NCI-H69 (cell line): ENCODE measurements at regions not wholly inside any gene's neighbourhood (a gene's known extent, or its start where the extent isn't known, plus 50 kb on each side); places are given as distances from the start of the nearest gene placed in this dataset.

Experiments
- DNase-seq: peaks from one replicate; lab custom pipeline; 2025; lab: John Stamatoyannopoulos, UW

DNA sequence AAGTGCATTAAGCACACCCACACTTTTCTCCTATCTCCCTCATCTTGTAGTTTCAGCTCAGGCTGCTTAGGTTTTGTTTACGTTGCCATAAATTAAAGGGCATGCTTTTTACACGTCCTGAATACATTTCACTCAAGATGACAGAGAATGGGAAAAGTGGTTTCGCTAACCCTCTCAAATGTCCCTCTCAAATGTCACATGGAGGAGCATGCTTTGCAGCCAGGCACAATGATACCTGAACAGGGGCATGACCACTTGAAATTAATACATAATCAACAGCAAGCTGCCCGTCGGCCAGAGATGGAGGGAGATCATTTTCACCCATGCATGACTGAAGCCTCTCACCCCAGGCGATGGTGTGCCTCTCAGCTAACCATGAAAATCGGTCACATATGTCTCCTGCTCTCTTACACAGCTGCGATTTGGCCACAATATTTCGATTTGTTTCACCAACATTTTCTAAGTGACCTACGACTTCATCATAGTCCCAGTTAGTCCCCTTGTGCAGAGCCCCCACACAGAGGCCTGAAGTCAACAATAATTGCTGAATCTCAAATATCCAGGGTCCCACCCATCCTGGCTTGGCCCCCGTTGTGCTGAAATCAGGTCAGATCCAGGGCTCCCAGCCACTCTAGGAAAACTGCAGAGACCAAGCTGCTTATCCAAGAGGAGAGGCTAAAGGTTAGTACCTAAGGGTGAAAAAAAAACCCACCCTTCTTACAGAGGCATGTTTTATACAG, 373.9 kb upstream of the NFE2L3 start:
- DNase-seq, result peak; percentile 90

DNA sequence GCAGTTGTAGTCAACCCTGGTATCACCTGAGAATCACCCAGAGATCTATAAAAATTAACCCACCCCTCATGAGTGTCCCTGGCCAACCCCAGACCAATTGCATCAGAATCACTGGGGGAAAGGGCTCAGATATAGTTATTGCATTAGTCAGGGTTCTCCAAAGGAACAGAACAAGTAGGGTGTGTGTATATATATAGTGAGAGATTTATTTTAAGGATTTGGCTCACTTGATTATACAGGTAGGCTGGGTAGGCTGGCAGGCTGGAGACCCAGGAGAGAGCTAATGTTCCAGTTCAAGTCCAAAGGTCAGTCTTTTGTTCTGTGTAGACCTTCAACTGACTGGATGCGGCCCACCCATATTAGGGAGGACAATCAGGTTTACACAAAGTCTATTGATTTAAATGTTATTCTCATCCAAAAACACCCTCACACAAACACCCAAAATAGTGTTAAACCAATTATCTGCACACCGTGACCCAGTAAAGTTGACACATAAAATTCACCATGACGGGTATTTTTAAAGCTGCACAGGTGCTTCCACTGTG, 372.9 kb upstream of the NFE2L3 start:
- DNase-seq, result peak; percentile 21

DNA sequence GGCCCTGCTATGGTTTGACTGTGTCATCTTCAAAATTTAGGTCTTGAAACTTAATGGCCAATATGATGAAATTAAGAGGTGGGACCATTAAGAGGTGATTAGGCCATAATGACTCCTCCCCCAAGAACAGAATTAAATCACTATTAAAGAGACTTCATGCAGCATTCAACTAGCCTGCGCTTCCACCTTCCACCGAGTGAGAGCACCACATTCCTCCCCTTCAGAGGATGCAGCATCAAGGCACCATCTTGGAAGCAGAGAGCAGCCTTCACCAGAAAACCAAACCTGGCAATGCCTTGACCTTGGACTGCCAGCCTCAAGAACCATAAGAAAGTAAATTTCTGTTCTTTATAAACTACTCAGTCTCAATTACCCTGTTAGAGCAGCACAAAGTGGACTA, 371.1 kb upstream of the NFE2L3 start:
- DNase-seq, result no peak

DNA sequence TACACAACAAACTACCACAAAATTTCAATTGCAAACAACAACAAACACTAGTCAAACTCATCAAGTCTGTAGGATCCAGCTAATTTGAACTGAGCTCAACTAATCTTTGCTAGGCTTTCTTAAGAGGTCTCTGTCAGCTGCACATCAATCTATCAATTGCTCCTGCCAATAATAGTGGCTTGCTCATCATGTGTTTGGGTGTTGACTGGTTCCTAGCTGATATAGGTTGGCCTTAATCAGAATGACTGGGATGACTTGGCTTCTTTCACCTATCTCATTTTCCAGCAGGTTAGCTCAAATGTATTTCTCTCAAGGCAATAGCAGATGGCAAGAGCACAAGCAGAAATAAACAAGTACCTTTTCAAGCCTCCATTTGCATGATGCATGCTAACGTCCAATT, 370.3 kb upstream of the NFE2L3 start:
- no peak for DNase-seq

DNA sequence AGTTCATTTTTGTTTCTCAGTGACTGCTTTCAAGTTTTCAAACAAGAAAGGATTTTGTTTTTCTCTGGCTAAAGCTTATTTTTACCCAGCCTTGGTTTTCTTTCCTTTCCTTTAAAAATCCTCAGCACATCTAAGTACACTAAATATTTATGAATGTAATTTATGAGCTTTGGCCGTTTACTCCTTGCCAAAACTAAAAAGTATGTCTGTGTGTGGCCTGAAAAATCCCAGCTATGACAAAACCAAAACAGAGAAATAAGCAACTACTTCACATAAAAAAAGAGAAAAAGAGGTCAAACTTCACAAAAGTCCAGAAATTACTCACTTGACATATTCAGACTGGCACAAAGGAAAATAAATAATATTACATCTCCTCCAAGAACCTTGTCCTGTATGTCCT, 365.1 kb upstream of the NFE2L3 start:
- DNase-seq, result no peak

DNA sequence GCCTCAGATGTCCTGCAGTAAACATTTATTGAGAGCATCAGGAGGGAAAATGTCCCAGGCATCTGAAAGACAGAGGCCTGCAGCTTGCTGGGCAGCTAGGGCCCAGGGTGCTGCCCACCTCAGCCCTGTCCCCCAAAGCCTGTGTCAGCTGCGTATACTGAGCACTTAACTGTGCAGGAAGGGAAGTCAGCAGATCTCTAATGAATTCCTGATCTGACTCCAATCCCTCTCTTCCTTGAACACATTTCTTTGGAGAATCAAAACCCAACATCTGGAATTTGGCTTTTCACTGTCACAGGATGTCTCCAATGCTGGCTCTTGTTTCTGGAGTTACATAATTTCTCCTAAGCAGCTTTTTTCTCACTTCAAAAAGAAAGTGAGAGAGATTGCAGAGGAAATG, 364.7 kb upstream of the NFE2L3 start:
- no peak for DNase-seq

DNA sequence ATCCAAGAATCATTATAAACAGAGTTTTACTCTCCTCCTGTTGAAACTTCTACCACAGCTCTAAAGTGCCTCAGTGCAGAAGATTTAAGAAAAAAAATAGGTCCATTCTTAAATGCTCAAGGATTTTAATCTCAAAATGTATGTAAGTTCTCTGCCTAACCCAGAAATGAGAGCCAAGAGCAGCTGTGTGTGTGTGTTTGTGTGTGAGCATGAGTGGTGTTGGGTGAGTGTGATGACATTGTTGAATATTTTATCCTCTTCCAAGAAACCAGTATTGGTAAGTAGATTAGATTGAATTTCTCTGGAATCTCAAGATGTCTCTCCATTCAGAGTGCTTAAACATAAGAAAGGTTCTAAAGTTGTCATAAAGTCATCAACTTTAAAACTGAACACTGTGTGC, 363.6 kb upstream of the NFE2L3 start:
- no peak for DNase-seq

DNA sequence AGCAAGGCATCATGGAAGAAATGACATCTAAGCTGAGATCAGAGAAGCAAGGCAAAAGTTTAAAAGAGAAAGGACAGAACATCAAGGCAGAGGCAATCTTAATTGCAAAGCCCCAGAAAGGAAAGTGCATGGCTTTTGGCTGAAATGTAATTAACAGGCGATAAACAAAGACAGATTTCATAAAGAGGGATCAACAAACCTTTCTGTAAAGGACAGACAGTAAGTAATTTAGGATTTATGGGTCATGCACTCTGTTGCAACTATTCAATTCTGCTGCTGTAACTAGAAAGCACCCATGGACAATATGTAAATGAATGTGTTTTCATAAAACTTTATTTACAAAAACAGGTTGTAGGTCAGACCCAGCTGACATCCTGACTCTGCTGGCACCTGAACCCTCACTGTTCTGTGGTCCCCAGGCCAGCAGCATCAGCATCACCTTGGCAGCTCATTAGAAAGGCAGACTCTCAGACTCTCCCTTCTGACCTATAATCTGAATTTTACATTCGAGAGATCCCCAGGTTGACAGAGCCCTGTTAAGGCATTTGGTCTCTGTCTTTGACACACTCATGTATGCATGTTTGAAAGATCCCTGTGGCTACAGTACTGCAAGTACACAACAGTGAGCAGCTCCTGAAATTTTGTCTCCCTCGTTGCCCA, 362.9 kb upstream of the NFE2L3 start:
- no peak for DNase-seq

DNA sequence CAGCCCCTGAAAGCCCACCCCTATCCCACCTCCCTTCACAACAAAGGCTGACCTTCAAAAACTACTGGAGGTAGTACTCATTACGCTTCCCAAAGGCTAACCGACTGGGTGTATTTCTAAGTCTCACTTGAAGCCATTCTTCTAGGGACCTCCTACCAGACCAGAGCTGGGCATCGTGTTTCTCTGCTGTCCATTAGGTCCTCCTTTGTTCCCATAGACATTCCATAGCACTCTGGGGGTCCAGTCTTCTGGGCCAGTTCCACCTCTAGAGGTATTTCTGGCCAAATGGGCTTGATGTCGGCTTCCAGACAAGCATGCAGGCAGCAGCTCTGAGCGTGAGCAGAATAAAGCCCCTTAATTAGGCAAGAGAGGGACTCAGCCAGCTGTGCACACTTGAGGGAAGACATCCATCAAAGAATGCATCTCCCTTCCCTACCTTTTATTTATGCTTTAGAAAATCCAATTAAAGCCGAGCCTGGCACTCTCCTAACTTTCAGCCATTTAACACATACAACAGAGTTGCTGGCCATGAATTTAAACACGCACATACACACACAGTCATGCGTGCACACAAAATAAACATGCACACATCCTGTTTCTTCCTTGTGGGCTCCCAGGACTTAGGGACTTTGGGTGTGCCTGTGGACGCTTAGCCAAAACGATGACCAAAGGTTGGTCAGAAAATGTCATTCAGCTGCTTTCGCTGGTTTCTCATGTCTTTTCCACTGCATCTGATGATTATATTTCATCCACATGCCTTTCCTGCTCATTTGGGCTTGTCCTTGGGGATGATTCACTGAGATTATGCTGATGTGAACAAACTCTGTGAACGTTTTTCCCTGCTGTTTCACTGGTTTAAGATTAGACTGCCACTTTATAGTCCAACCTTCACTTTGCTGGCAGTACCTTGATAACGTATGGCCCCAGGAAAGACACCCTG, 362.0 kb upstream of the NFE2L3 start:
- peak; percentile 58 for DNase-seq

DNA sequence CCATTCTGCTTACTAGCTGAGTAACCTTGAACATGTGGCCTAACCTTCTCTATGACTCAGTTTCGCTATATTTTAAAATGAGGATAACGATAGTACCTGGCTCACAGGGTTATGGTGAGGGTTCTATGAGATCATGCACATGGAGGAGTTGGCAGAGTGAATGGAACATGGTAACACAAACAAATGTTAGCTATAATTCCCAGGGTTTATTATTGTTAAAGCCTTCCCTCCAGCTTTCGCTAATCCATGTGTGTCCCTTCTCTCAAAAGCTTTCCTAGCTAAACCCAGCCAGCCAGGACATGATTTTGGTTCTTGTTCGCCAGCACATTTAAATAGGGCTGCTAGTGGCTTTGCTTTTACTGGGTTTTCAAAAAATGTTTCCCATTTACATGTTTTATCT, 361.0 kb upstream of the NFE2L3 start:
- no peak for DNase-seq

DNA sequence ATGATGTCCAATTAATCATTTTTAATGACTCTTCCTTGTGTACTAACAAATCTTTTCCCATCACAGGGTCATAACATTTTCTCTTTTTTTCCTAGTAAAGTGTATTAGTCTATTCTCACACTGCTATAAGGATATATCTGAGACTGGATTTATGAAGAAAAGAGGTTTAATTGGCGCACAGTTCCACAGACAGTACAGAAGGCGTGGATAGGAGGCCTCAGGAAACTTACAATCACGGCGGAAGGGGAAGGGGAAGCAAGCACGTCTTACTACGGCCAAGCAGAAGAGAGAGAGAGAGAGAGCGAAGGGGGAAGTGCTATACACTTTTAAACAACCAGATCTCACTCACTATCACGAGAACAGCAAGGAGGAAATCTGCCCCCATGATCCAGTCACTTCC, 359.4 kb upstream of the NFE2L3 start:
- no peak for DNase-seq

DNA sequence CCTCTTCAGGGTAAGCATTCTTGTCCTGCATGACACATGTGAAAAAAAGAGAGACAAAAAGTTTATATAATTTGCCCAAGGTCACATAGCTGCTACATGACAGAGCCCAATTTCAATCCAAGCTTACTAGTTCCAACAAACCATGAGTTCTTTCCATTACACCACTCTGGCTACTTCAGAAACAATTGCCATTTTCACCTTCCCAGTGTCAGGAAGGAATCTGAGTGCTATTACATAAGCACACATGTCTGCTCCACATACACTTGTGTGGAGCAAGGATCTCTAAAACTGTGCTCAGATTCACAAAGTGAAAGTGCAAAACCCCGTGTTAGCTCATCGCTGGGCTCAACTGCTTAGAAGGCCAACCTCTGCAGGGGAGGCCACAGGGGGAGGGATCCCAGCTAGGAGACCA, 356.2 kb upstream of the NFE2L3 start:
- no peak for DNase-seq

DNA sequence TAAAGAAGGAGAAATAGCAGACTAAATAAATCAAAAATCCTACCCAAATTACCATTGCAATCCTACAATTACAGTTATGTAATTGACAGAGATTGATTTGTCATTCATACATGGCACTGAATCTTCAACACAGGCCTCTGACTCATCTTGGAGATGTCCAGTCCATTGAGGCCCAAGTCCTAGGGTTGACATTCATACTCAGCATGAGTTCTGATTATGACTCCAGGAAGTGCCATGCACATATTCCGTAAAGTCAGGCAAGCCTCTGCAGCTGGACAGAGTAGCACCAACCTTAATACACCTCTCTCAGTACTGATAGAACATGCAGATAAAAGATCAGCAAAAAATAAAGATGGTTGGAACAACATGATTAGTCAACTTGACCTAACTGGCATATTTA, 353.7 kb upstream of the NFE2L3 start:
- no peak for DNase-seq

DNA sequence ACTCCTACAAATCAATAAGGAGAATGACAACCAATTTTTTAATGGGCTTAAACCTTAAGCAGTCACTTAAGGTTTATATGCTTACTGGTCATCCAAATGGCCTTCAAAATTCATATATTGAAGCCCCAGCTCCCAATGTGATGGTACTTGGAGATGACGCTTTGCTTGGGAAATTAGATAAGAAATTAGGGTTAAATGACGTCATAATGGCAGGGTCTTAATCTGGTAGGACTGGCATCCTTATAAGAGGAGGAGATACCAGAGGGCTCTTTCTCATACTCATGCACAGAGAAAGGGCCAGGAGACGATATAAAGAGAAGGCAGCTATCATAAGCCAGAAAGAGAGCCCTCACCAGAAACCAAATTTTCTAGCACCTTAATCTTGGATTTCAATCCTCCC, 350.8 kb upstream of the NFE2L3 start:
- DNase-seq, result no peak

DNA sequence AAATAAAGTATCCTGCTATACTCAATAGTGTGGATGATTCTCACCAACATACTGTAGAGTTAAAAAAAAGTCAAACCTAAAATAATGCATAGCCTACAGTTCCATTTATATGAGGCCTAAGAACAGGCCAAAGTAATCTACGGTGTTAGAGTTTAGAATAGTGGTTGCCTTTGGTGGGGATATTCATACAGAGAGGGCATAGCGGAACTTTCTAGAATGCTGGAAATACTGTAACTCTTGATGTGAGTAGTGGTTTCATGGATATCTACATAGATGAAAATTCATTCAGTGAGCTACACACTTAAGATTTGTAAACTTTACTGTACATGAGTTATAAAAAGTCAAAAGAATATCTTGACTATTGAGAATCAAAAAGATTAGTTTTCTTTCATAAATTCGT, 349.9 kb upstream of the NFE2L3 start:
- DNase-seq, result no peak

DNA sequence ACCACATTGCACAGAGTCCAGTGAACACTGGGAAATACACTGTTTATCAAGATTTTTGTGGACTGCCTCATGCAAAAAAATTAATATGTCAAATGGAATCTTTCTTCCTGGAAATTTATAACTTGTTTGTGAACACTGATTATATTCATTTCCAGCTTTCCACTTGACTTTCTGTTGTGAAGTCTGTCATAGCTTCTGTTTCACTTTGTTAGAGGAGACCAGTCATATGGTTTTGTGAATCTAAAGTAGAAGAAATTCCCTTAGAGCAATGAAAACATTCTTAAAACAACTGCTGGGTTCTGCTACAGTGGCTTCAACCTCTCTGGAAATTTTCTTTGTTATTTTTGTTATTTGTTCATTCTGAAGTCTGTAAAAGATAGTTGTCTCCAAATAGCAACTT, 349.5 kb upstream of the NFE2L3 start:
- DNase-seq, result no peak

DNA sequence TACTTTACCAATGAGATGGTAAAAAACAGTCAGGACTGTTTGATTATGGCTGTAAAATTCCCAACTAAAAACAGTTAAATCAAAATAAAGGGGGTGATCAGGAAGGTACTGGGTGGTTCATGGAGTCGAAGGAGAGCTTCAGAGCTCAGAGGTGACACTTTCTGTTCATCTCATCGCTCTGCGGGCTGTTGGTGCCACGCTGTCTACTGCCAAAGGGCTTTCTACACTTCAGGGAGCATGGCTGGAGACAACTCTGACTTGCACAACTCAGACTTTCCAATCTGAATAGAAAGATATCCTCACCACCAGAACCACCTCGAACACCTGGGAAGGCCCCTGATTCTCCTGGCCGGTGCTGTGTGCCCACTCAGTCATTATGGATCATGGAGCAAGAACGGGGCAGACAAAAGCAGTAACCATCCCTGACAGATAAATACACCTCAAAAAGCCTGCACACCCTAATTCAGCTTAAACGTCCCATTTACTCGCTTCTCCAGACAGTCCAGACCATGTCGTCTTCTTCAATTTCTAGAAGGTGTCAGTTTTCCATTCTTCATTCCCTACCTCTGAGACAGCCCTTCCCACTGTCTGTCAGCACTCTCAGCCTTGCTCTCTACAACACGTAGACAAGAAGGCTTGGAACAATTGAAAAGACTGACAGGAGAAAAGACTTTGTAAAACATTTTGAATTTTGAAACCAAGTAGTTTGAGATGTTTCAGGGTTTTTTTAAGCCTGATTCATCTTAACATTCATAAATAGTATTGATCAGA, 348.7 kb upstream of the NFE2L3 start:
- peak; percentile 33 for DNase-seq

DNA sequence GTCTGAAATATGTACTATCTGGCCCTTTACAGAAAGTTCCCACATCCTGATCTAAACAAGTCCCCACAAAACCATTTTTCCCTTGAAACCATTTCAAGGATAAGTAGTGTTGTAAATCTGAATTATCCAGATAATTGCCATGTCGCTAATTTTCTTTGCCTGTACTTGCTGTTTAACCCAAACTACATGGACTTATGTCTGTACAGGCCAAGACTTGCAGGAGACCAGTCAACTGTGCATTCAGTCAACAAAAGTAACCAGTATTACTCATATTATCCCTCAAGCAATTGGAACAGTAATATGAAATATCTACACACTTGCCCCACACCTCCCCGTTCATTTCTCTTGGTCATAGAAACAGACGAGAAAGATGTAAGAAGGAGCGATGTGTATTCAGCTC, 347.8 kb upstream of the NFE2L3 start:
- DNase-seq, result peak; percentile 73

DNA sequence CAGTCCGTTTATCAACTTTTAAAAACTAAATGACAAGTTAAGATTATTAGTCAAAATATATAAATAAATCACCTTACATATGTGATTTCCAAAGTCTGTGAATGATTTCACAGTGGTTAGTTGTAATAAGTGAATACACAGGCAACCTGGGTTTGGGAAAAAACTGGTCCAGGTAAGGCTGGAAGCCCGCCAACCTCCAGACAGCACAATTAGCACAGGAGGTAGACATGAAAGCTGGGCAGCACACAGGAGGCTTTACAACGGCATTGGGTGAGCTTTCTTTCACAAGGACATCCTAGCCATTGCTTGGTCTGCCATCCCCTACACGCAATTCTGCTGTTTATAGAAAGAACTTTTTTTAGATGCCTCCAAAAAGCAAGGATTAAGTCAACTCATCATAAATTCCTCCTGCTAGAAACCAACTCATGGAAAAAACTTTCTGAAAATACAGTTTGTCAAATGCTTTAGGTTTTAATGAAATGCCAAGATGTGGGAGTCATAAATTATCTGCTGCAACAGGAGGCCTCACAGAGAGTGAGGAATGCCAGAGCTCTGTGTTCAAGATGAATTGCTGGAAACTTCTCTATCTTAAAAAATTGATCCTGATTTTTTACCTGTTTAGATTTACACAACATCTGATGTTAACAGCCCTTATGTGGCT, 346.8 kb upstream of the NFE2L3 start:
- peak; percentile 88 for DNase-seq

DNA sequence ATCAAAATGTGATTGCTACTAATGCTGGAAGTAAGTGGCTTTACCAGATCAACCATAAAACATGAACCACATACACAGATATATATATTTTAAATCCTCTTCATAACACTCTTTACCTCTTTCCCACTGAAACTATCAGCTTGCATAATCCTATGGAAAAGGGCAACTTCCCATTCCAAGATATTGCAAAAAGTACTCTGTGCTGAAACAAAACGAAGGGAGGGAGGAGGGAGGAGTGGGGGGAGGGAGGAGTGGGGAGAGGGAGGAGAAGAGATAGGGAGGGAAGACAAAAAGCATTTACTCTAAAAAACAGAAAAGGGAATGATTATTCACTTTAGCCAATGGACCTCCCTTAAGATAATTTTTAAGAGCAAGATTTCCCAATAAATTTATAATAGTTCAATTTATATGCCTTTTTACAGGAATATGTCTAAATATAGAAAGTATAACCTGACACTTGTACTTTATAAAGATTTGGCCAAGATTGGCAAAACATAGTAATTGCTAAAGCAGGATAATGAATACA, 344.8 kb upstream of the NFE2L3 start:
- DNase-seq, result peak; percentile 19

DNA sequence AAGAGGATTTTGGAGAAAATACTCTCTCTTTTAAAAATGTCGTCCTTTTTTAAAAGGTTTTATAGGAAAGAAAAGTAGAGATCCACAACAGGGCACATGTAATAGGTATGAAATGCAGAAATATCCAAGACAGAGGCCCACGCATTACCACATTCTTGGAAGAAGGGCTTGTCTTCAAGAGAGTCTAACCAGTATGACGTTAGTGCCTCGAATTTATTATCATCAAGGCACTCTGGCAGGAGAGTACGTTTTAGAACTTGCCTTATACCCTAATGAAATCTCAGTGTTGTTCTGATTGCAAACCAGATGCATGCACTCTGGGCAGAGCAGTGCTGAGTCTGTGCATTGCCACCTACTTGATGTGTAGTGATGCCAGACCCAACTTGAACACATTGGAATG, 342.6 kb upstream of the NFE2L3 start:
- no peak for DNase-seq
